GM19395 (cell line): ENCODE measurements at regions not wholly inside any gene's neighbourhood (a gene's known extent, or its start where the extent isn't known, plus 50 kb on each side); places are given as distances from the start of the nearest gene placed in this dataset.

Experiments
- ATAC-seq: cut with Tn5 transposase; IDR thresholded peaks from one replicate; pipeline ENCODE4 v1.9.1; 2021; ENCODE audit warnings: mild to moderate bottlenecking, moderate library complexity; ENCODE audit not compliant: unreplicated experiment

DNA sequence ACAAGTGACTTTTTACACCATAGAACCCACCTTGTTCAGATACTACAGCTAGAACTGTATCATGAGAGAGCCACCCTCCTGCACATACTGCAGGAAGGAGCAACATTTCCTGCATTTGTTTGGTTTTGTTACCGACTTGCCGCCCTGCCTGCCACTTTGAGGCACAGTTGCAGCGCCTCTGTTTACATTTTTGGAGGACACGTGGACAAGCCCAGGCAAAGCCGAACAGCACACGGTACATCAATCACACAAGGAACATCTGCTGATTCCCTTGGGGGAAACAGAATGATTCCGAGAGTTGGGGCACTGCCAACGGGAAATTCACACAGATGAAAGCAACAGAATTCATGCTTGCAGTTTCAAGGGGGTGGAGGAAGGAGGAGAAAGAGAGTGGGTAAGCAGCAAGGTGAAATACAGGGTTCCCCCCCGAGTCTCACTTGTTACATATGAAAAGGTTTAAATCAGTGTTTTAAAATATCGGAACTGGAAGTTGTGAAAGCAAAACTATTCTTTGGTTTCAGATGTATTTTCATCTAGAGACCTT lies 110.7 kb downstream of the BTG1 start:
- peak; percentile 81 for ATAC-seq

DNA sequence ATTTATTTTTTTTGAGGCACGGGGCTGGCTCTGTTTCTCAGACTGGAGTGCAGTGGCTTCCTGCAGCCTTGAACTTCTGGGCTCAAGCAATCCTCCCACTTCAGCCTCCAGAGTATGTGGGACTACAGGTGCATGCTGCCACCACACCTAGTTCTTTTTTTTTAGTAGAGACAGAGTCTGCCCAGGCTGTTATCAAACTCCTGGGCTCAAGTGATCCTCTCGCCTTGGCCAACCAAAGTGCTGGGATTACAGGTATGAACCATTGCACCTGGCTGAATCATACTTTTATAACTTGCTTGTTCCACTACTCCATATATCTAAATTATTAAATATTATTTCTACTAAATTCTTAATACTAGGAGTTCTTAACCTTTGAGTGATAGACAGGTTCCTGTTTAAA lies 111.6 kb downstream of the BTG1 start:
- no peak for ATAC-seq

DNA sequence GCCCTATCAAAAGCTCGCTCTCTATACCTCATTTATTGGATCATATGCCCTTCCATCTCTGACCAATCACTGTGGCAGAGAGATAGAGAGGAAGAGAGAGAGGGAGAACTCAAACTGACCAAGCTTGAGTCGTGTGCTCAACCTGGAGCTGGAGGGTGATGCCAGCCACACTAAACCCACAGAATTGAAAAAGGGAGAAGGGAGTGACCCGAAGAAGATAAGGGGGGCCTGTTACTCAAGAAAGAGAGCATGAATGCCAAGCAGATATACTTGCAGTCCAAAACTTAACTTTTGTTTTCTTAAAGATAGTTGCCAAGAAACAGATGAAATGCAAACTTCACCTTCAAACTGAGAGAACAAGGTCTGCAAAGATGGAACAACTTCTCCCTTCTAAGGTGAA lies 112.7 kb downstream of the BTG1 start:
- ATAC-seq, result no peak

DNA sequence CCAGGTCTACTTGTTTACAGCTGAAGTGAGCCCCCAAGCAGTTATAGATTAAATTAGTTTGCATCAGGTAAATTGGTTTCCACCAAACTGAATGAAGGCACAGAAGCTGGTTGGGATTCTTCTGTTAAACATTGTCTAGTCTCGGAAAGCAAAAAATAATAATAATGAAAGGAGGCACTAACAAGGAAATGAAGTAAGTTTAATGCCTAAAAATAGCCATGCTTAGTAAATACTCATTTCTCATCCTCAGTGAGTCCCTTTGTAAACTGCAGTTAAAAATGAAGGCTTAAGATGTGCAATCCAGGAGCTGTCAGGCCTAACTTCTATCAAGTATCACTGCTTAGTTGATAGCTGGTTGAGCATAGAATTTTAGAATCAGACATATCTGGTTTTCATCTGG lies 113.5 kb downstream of the BTG1 start:
- ATAC-seq, result no peak

DNA sequence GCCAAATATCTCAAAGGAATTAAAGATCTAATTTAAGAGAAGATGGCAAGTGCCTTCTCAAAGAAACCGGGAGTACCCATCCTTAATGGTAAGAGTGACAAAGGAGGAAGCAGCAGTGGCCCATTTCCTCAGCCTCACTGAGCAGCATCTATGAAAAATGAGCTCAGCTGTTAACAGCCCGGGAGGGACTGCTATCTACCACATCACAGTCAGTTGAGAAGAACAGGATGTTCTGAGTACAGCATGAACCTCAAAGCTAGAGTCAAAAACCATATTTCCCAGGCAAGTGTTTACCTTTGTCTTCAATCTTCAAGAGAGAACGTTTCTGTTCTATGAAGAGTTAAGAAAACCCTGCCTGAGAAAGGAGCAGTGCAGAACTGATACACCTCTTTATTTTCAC lies 115.0 kb downstream of the BTG1 start:
- peak; percentile 64 for ATAC-seq

DNA sequence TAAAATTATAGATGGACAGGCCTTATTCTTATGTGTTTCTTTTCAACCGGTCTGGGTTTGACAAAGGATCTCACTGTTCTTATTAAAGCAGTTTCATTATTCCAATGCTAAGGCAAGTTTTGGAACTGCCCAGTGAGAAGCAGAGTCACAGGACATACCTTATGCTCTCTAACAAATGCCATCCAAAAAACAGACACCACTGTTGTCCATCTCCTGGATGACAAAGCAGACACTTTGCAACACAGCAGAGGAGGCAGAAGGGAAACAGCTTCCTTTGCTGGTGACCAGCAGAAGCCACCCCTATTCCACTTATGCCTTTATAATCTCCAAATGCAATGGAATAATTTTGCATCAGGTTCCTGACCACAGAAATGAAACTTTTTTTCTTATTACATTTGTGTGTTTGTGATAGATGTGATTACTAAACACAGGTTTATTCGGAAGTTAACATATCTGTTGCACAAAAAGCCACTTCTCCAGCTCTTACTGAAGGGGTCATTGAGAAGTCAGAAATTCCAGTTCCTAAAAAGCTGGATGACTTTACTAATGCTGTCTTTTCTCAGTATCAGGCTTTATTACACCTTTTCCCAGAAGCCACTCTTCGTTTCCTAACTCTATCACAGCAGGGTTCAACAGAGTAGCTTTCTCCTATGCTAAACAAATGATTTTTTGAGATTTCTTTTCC lies 115.6 kb downstream of the BTG1 start:
- ATAC-seq, result peak; percentile 1

DNA sequence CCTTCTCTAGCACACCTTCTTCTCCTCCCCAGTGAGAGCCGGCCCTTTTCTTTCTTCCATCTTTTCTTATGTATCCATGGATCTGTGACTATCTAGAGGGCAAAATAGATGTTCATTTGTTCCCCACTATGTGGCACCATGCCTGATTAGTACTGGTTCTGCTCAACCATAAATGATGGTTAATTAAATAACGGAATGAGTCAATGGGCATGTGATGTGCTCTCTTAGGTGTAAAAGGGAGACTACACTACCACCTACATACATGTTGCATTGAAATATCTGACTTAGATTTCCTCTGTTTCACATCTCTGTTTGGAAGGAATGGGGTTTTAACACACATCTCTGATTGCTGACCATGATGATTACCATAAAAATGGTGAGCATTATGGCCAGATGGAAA lies 116.5 kb downstream of the BTG1 start:
- ATAC-seq, result no peak

DNA sequence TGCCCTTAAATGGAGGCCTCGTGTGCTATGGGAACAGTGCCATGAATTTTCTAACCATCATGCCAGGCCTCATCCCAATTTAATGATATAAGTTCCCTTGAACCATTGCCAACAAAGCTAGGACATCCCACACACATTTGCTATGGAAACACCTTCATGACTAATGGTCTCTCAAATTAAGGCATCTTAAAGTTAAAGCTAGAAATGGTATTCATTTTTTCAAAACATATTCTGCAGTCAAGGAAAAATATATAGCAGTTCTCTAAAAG lies 117.3 kb downstream of the BTG1 start:
- no peak for ATAC-seq

DNA sequence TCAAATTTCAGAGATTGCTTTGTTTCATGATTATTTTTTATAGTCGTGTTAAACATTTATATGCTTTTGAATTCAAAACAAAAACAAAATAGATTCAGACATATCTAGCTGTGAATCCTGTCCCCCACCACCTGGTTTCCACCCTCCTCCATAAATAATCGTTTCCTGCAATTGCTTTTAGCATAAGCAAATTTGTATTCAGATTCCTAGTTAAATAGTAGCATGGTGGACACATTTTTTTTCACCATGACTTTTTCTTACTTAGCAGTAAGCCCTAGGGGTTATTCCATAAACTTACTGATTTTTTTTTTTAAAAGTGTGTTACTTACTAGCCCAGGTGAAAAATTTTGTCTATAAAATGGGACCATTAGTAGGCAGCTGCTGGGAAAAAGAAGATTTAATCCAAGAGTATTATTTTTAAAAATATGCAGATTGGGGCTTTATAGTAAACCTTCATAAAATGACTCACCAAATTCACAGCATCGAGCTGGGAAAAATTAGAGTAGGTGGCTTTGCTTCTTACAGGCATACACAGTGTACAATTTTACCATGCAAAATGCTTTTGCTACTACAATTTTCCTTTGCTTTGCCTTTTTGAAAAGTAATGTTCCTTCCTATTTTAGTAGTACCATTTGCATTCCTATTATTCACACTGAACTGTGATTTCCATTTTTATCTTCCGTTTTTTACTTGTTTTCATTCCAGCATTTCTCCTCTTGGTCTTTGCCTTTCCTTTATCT lies 117.8 kb downstream of the BTG1 start:
- ATAC-seq, result no peak

DNA sequence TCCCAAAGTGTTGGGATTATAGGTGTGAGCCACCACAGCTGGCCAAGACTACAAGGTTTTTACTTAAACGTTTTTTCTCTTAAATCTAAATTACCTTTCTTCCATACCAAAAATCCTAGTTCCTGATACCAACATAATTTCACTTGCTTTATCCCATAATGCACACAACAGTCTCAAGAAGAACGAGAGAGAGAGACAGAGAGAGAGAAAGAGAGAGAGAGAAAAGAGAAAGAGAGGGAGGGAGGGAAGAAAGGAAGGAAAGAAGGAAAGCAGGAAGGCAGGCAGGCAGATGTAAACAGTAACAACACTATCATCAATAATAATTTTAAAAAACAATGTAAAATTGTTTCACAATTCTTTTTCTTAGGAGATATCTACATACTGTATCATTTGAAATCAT lies 118.4 kb downstream of the BTG1 start:
- no peak for ATAC-seq

DNA sequence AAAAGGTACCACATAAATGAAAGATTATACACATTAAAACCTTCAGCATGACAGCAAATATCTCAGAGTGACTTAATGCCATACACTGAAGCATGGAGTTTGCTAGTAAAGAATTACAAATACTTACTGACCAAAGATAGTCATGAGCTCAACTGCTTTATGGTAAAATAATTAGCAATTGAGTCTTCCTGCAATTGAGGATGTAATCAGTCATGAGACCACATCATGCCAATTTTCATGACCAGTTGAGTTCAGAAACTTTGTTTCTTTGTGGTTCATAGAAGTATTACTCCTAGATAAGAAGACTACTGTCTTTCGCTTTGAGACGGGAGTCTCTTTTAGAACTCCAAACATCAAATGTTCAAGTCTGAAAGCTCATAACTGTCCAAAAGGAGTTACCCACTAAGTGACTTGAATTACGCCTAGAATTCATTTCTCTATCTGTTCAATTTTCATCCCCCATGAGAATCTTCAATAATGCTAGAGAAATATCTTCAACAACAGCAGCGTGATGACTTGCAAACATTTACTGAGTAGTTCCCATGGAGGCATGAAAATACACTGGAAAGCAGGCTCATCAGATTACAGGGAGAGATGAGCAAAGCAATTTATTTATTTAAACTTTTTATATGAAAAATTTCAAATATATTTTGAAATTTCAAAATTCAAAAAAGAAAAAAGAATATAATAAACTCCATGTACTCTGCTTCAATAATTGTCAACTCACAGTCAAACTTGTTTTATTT lies 120.0 kb downstream of the BTG1 start:
- no peak for ATAC-seq

DNA sequence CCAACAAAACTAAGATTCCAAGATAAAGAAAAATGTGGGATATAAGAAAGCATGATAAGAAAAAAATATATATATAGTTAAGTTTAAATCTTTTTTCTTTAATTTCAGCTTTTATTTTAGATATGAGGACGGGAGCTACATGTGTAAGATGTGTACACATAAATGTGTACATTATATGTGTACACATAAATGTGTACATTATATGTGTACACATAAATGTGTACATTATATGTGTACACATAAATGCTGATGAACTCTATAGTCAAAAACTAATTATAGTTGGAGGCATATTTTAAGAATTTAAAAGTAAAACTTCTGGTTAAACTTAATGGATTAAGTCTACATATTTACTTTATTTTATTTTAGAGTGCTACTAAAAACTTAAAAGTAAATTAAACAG lies 123.6 kb downstream of the BTG1 start:
- no peak for ATAC-seq

DNA sequence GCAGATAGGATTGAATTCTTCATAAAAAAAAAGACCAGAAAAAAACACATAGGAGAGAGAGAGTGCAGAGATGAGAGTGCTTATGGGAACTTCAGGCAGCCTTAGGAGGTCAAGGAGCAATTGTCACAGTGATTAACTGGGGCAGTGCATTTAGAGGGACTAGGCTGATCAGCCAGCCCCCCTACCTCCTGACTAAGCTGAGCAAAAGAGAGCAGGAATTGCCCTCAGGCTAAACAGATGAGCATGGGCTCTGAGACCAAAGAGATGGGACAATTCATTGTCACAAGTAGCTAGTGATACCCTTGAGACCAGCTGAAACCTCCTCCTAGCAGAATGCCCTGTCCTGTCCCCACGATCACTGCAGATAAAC lies 124.0 kb downstream of the BTG1 start:
- no peak for ATAC-seq

DNA sequence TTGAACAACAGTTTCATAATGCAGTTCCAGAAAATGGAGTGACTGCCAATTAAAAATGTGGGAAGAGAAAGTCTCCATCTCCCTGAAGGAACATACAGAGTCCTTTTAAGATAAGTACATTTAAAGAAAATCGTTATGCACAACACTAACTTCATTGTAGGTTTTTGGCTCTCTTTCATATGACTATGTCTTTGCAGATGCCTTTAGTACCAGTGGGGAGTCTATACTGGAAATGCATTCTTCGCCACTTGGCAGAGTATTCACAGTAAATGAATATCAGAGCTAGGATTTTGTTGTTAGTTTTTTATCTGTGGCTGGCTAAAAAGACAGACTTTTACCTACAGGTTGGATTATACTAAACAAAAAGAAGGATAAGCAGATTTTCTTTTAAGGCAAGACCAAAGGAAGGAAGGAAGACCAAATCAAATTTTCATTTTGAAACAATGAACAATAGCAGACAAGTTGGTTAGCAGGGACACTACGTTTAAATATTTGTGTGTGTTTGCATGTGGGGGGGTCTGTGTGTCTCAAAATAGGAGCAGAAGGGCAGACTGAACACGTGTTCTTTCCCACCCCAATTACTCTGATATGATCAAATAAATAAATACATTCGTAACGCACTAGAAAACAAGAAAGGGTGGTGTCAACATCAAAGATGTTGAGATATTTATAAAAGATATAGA lies 124.5 kb downstream of the BTG1 start:
- ATAC-seq, result no peak

DNA sequence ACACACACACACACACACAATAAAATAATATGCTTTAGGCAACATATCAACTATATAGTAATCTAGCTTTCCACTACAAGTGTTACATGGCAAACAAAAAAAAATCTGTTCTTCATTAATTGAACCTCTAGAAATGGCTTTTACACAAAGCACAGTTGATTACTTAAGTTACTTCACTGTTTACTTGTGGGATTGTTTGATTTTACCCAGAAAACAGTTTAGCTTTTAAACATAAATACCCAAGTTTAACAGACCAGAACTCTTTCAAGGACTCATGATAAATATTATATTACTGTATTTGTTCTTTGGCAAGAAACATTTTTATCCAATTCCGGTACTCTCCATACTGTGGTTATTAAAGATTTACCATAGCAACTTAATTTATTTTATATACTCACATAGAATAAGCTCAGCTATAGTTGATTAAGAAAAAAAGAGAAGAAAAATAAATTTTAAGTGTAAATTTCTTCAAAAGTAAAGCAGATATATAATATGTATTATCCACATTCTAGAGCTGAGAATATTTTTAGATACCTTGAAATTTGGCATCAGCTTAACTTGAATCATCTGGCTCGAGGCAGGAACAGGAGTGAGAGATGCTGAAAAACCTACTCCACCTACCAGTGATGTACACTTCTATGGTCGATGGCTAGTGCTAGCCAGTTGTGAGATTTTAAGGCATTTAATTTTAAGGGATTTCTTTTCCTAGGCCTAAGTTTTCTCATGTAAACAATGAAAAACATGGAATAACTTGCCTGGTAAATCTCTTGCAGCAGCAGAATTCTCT lies 126.0 kb downstream of the BTG1 start:
- ATAC-seq, result no peak

DNA sequence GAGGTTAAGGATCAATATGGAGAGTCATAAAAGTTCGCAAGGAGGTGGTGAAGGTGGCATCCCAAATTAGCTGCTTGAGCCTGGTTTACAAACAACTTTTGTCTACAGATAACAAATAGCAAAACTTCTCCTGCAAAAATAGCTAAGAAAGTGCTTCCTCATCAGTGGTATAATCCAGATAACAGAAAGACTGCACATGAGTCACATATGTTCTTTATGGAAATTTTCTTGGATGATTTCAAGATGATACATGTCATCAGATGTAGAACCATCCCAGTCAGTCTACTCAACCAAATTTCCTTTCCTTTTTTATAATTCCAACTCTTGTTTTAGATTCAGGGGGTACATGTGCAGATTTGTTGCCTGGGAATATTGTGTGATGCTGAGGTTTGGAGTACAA lies 133.0 kb downstream of the BTG1 start:
- no peak for ATAC-seq

DNA sequence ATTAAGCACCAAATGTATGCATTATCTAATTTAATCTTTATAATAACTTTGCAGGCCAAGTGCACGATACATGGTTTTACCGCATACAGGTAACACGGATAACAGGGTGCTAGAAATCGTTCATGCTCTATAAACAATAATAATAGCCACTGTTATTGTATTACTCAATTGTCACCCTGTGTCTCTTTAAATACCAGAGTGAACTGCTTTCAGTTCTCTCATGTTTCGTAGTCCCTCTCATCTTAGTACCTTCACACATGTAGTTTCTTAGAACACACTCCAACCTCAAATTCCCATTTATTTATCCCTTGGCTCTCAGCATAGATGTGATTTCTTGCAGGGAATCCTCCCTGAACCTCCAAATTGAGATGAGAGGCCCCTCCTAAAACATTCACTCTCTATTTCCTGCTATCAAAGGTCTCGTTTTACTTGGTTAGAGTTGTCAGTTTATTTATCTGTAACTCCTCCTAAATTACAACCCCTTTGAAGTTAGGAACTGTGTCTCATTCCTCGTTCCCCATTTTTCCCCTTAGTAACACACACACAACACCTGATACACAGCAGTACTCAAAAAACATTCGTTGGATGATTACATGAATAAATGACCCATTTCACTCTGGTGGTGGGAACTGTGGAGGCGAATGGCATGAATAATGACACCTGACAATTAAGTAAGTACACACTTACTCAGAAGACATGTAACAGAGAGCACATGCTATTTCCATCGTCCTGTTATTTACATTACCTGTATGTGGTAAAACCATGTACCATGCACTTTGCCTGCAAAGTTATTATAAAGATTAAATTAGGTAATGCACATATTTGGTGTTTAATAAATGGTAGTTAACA lies 134.6 kb downstream of the BTG1 start:
- ATAC-seq, result no peak

DNA sequence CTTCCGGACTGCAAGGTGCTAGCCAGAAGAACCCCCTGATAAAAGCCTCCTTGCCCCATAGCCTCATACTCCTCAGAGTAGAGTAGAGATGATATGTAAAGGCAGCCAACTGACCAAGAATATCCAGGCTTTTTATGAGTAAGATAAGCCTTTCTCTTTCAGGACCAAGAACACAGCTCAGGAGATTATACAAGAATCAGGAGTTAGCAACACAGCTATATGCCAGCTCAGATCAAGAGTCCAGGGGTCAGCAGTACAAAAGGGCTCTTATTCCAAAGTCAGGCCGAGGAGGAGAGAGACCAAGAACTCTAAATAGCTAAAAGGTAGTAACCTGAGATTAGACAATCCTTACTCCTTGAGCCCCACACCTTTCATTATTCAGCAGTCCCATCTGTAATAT lies 135.3 kb downstream of the BTG1 start:
- ATAC-seq, result no peak

DNA sequence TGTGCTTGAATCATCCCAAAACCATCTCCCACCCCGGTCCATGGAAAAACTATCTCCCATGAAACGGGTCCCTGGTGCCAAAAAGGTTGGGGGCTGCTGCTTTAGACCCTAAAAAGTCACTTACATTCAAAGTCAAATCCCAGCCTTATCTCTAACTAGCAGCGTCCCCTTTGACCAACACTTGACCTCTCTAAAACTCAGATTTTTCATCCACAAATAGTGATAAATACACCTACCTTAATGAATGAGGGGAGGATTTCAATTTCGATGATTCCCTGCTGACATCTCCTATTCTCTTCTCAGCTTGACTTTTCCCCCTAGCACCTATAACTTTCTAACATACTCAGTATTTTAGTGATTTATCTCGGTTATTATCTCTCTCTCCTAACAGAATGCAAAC lies 137.3 kb downstream of the BTG1 start:
- ATAC-seq, result no peak

DNA sequence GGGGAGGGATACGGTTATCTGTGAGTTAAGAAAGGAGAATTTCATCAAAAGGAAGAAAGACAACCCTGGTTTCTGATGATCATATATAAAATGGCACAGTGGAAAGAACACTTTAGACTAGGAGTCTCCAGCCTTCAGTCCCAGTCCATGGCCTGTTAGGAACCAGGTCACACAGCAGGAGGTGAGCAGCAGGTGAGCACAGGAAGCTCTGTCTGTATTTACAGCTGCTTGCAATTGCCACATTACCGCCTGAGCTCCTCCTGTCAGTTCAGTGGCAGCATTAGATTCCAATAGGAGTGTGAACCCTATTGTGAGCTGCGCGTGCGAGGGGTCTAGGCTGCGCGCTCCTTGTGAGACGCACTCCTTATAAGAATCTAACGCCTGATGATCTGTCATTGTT lies 137.9 kb downstream of the BTG1 start:
- no peak for ATAC-seq
